Hematopoietic multipotent progenitor cell treated with erythropoietin and hydrocortisone succinate and interleukin-3 and kit ligand, for 6 days (in vitro differentiated cells): ENCODE measurements at regions not wholly inside any gene's neighbourhood (a gene's known extent, or its start where the extent isn't known, plus 50 kb on each side); places are given as distances from the start of the nearest gene placed in this dataset.
"Not testable (repeated sequence)": the region's sequence is repeated elsewhere in the genome, so short reads cannot be mapped to it uniquely, and the experiment has no call there.

Source experiments
- DNase-seq: peaks from one replicate; pipeline ENCODE4 v3.0.0-alpha.2; 2015

- DNase-seq = no peak
Observed at GRCh38 chr12:131251336-131252101, 297.8 kb downstream of the ADGRD1 start.

- DNase-seq = no peak
Observed at GRCh38 chr12:131253376-131254026, 299.8 kb downstream of the ADGRD1 start.

DNA sequence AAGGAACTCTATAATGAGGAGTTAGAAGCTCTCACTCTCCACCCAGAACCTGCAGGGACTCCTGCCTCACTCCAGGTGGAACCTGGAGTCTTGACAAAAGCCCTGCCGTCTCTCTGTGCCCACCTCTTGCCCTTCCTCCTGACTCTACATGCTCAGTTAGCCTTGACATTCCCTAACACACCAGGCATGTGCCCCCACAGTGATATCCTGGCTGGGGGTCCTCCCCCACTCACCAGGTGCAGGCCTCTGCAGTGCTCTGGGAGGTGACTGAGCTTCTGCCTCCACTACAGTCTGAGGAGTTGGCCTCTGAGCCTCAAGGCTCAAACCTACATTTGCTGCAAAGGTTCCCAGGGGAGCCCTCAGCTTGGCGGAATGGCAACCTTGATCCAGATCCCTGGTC, 300.7 kb downstream of the ADGRD1 start:
- no peak for DNase-seq

- DNase-seq = no peak
Observed at GRCh38 chr12:131258398-131258797, 304.7 kb downstream of the ADGRD1 start.

GRCh38 chr12:131260251-131260905, 306.7 kb downstream of the ADGRD1 start:
- DNase-seq = no peak

- DNase-seq = no peak
Observed at GRCh38 chr12:131260954-131261353, 307.2 kb downstream of the ADGRD1 start.

DNA sequence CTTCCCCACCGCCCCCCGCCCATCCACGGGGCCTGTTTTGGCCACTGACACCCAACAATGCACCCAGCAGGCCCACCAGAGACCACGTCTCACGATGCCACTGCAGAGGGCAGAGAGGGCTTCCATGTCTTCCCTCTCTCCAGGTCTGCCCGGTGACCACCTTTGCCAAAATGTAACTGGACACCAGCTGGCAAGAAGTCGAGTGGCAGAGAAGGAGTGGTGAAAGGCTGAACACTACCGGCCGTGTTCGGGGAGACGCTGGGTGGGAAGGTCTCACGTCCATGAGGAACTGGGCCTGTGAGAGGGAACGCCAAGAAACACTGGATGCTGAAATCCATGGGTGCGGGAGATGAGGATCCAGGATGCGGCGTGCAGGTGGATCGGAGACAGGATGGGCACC, 308.2 kb downstream of the ADGRD1 start:
- DNase-seq = no peak

GRCh38 chr12:131263626-131264025, 309.9 kb downstream of the ADGRD1 start:
- DNase-seq = no peak

DNA sequence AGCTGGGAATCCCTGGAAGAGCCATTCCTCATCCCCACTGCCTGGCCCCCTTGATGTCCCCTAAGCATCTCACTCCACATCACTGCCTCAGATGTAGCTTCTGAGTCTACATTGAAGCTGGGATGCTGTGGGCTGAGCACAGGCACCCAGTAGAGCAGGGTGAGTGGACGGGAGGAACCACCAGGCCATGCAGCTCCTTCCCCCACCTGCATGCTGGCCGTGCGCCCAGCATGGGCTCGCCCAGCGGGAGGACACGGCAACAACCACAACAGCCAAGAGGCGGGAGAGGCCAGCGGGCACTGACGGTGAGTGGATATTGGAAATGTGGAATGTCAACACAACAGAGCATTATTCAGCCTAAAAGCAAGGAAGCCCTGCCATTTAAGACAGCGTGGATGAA, 310.9 kb downstream of the ADGRD1 start:
- no peak for DNase-seq

GRCh38 chr12:131266591-131267467, 313.1 kb downstream of the ADGRD1 start:
- DNase-seq = no peak

GRCh38 chr12:131267576-131267975, 313.9 kb downstream of the ADGRD1 start:
- DNase-seq = no peak

GRCh38 chr12:131268123-131268522, 314.4 kb downstream of the ADGRD1 start:
- DNase-seq = not testable (repeated sequence)

GRCh38 chr12:131268571-131268970, 314.9 kb downstream of the ADGRD1 start:
- DNase-seq = not testable (repeated sequence)

- DNase-seq = no peak
Observed at GRCh38 chr12:131269551-131269950, 315.8 kb downstream of the ADGRD1 start.

DNA sequence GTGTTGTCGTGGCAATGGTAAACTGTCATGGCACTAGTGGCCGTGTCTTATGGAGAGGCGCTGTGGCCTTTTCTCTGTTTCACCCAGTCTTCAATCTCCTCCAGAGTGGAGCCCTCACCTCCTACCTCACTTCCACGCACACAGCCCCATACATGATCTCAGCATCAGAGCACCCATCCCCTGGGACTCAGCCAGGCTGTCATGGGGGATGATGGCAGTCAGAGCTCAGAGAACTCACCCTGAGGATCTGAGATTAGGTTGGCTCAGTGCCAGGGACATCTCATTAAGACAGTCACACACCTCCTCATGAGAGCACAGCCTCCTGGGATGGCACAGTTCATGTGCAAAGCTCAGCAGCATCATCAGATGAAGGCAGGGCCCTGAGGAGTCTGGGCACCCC, 316.3 kb downstream of the ADGRD1 start:
- DNase-seq = not testable (repeated sequence)

- DNase-seq = no peak
Observed at GRCh38 chr12:131271724-131272123, 318.0 kb downstream of the ADGRD1 start.

- DNase-seq = not testable (repeated sequence)
Observed at GRCh38 chr12:131272283-131272814, 318.6 kb downstream of the ADGRD1 start.

- DNase-seq = no peak
Observed at GRCh38 chr12:131273291-131273845, 319.7 kb downstream of the ADGRD1 start.

- no peak for DNase-seq
Observed at GRCh38 chr12:131274061-131274460, 320.4 kb downstream of the ADGRD1 start.

GRCh38 chr12:131274906-131275305, 321.2 kb downstream of the ADGRD1 start:
- no peak for DNase-seq

DNA sequence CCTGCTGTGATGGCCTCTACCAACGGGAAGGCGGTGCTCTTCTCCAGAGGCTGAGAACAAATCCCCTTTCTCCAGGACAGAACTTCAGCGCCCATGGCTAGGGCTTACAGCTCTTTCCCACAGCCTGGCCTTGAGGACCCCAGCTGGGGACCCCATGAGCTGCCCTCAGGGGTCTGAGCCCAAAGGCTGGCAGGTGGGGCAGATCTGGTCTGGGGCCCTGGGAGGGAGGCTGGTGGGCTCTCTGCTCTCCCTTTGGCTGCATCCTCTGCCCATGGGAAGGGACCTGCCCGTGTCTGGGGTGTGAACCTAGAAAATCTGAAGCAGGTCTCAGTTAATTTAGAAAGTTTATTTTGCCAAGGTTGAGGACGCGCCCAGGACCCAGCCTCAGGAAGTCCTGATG, 322.1 kb downstream of the ADGRD1 start:
- DNase-seq = no peak

DNA sequence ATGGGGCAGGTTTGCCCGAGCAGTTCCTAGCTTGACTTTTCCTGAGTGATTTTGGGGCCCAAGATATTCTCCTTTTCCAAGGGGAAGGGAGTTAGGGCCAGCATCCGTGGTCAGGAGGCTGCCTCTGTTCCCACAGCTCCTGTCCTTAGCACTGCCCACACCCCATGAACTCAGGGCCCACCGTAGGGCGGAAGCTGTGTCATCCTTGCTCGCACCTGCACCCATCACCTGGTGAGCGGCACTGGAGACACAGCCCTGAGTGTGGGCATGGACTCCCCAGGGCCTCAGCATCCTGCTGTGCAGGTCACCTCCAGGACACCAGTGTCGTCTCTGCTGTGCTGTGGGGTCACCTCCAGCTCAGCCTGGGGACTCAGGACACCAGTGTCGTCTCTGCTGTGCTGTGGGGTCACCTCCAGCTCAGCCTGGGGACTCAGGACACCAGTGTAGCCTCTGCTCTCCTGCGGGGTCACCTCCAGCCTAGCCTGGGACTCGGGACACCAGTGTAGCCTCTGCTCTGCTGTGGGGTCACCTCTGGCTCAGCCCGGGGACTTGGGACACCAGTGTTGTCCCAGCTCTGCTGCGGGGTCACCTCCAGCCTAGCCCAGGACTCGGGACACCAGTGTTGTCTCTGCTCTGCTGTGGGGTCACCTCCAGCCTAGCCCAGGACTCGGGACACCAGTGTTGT, 322.9 kb downstream of the ADGRD1 start:
- no peak for DNase-seq
